H1 (cell line): ENCODE measurements at regions not wholly inside any gene's neighbourhood (a gene's known extent, or its start where the extent isn't known, plus 50 kb on each side); places are given as distances from the start of the nearest gene placed in this dataset.

Experiments used
- CTCF ChIA-PET: fragments of 300-600 bp; sonication (Branson Sonifier 250); formaldehyde crosslinking; loops from one replicate; lab custom pipeline; 2021; ENCODE audit not compliant: partially characterized antibody; lab: Charles Lee
- POLR2A ChIA-PET: fragments of 300-600 bp; sonication (Branson Sonifier 250); formaldehyde crosslinking; loops from one replicate; lab custom pipeline; 2021; ENCODE audit warnings: inconsistent platforms; ENCODE audit not compliant: partially characterized antibody; lab: Charles Lee
- DNase-seq, 2 experiments: peaks; one replicate each; pipeline versions ENCODE4 v3.0.0 to v3.0.0-alpha.2; 2010 to 2022; ENCODE audit warnings: low spot score in 2 of 2, low read depth in 1 of 2, mixed read lengths in 1 of 2
- FAIRE-seq: peaks from 2 replicates; lab custom pipeline; 2011; peaks lifted over from hg19 to GRCh38; lab: Jason Lieb, UNC
- H2AFZ ChIP-seq: 2 replicates; pipeline ENCODE4 v1.8.1; 2012; ENCODE audit warnings: low read length, inconsistent platforms
- H2AK5ac ChIP-seq: 2 replicates; pipeline ENCODE4 v1.6.1; 2013; ENCODE audit warnings: low read depth, low read length
- H2BK120ac ChIP-seq: replicated peaks from 2 replicates; pipeline ENCODE3; 2013; ENCODE audit warnings: low read depth, low read length, inconsistent platforms
- H2BK12ac ChIP-seq: 2 replicates; pipeline ENCODE4 v1.6.1; 2013; ENCODE audit warnings: low read depth, low read length
- H2BK15ac ChIP-seq: 2 replicates; pipeline ENCODE4 v1.6.1; 2013; ENCODE audit warnings: low read length
- H2BK20ac ChIP-seq: 2 replicates; pipeline ENCODE4 v1.6.1; 2013; ENCODE audit warnings: low read length
- H2BK5ac ChIP-seq: 2 replicates; pipeline ENCODE4 v1.6.1; 2013; ENCODE audit warnings: low read depth, low read length
- H3K14ac ChIP-seq: 2 replicates; pipeline ENCODE4 v1.6.1; 2013; ENCODE audit warnings: inconsistent platforms; ENCODE audit not compliant: insufficient read length
- H3K18ac ChIP-seq: 2 replicates; pipeline ENCODE4 v1.6.1; 2013; ENCODE audit warnings: low read length; ENCODE audit errors: extremely low read depth
- H3K23ac ChIP-seq: 2 replicates; pipeline ENCODE4 v1.6.1; 2013; ENCODE audit warnings: inconsistent platforms; ENCODE audit not compliant: insufficient read length
- H3K23me2 ChIP-seq: 2 replicates; pipeline ENCODE4 v1.6.1; 2013; ENCODE audit warnings: low read depth, low read length
- H3K27ac ChIP-seq: 2 replicates; pipeline ENCODE4 v1.6.1; 2011; ENCODE audit warnings: low read depth, low read length, inconsistent platforms
- H3K27me3 ChIP-seq, 4 experiments: replicated peaks in 1 of 4; 1 replicate in 1 of 4; 2 replicates in 3 of 4; pipeline versions ENCODE4 v1.6.1 to v1.8.1; 2011 to 2013; ENCODE audit warnings: low read length in 3 of 4, mild to moderate bottlenecking in 3 of 4, inconsistent platforms in 2 of 4, mixed read lengths in 2 of 4, moderate library complexity in 1 of 4; ENCODE audit not compliant: control insufficient read depth in 3 of 4, insufficient read depth in 3 of 4; ENCODE audit errors: extremely low read depth in 1 of 4
- H3K36me3 ChIP-seq, 4 experiments: 2 replicates each; pipeline versions ENCODE4 v1.6.1 to v1.8.1; 2011 to 2013; ENCODE audit warnings: mild to moderate bottlenecking in 4 of 4, low read length in 3 of 4, moderate library complexity in 2 of 4, control low read depth in 1 of 4, inconsistent platforms in 1 of 4; ENCODE audit not compliant: insufficient read depth in 4 of 4, control insufficient read depth in 2 of 4
- H3K4ac ChIP-seq: replicated peaks from 2 replicates; pipeline ENCODE3; 2013; ENCODE audit warnings: low read length, low read depth, mixed read lengths, inconsistent platforms; ENCODE audit not compliant: insufficient read length
- H3K4me1 ChIP-seq, 4 experiments: replicated peaks in 1 of 4; 1 replicate in 1 of 4; 2 replicates in 3 of 4; pipeline versions ENCODE4 v1.6.1 to v1.8.1; 2011 to 2013; ENCODE audit warnings: low read length in 3 of 4, inconsistent platforms in 2 of 4, mixed read lengths in 1 of 4; ENCODE audit not compliant: insufficient read depth in 4 of 4, control insufficient read depth in 3 of 4
- H3K4me2 ChIP-seq, 2 experiments: 2 replicates each; pipeline versions ENCODE4 v1.6.1 to v1.8.1; 2011 to 2013; ENCODE audit warnings: low read depth in 2 of 2, low read length in 2 of 2, control low read depth in 1 of 2, inconsistent platforms in 1 of 2, mild to moderate bottlenecking in 1 of 2; ENCODE audit not compliant: insufficient read depth in 1 of 2
- H3K4me3 ChIP-seq, 4 experiments: fragments of 200-600, 300-600 bp in 1 of 4; sonication (generic), shearing (Covaris generic), sonication (Bioruptor Twin) in 1 of 4; 2 replicates each; pipeline versions ENCODE4 v1.5.1 to v1.8.1; 2011 to 2016; ENCODE audit warnings: low read length in 4 of 4, low read depth in 3 of 4, control low read depth in 2 of 4, inconsistent platforms in 2 of 4, mild to moderate bottlenecking in 2 of 4, mixed read lengths in 1 of 4, moderate library complexity in 1 of 4; ENCODE audit not compliant: insufficient read depth in 2 of 4; ENCODE audit errors: extremely low read depth in 1 of 4
- H3K56ac ChIP-seq: replicated peaks from 2 replicates; pipeline ENCODE3; 2013; ENCODE audit warnings: low read depth, mild to moderate bottlenecking, mixed read lengths, low read length, inconsistent platforms; ENCODE audit not compliant: insufficient read length
- H3K79me1 ChIP-seq: 2 replicates; pipeline ENCODE4 v1.6.1; 2013; ENCODE audit warnings: low read depth, low read length, control low read depth
- H3K79me2 ChIP-seq, 2 experiments: 2 replicates each; pipeline versions ENCODE4 v1.6.1 to v1.8.1; 2012 to 2013; ENCODE audit warnings: low read length in 2 of 2, mild to moderate bottlenecking in 2 of 2, inconsistent platforms in 1 of 2; ENCODE audit not compliant: insufficient read depth in 2 of 2, control insufficient read depth in 1 of 2
- H3K9ac ChIP-seq, 4 experiments: replicated peaks in 1 of 4; 1 replicate in 1 of 4; 2 replicates in 3 of 4; pipeline versions ENCODE4 v1.6.1 to v1.8.1; 2011 to 2013; ENCODE audit warnings: low read depth in 3 of 4, low read length in 3 of 4, control low read depth in 2 of 4, mild to moderate bottlenecking in 2 of 4, moderate library complexity in 2 of 4, inconsistent platforms in 1 of 4; ENCODE audit errors: extremely low read depth in 1 of 4
- H3K9me3 ChIP-seq, 2 experiments: 2 replicates each; pipeline versions ENCODE4 v1.6.1 to v1.8.1; 2012 to 2013; ENCODE audit warnings: mild to moderate bottlenecking in 2 of 2, moderate library complexity in 2 of 2, control low read depth in 1 of 2, inconsistent platforms in 1 of 2, low read depth in 1 of 2, low read length in 1 of 2, mixed read lengths in 1 of 2; ENCODE audit not compliant: insufficient read depth in 2 of 2
- H4K20me1 ChIP-seq, 2 experiments: replicated peaks in 1 of 2; 2 replicates each; pipeline versions ENCODE3 to v1.8.1; 2011 to 2013; ENCODE audit warnings: inconsistent platforms in 2 of 2, low read length in 2 of 2, mild to moderate bottlenecking in 1 of 2; ENCODE audit not compliant: insufficient read depth in 2 of 2, control insufficient read depth in 1 of 2
- H4K5ac ChIP-seq: 2 replicates; pipeline ENCODE4 v1.6.1; 2013; ENCODE audit warnings: low read length, low read depth, mixed read lengths, inconsistent platforms; ENCODE audit not compliant: insufficient read length
- H4K8ac ChIP-seq: 2 replicates; pipeline ENCODE4 v1.8.0; 2013; ENCODE audit warnings: mild to moderate bottlenecking, moderate library complexity, low read length, inconsistent platforms; ENCODE audit not compliant: insufficient read depth; ENCODE audit errors: extremely low read depth
- H4K91ac ChIP-seq: replicated peaks from 2 replicates; pipeline ENCODE3; 2013; ENCODE audit warnings: low read length, mixed read lengths, inconsistent platforms; ENCODE audit not compliant: insufficient read length
- BRCA1 ChIP-seq: IDR thresholded peaks from 2 replicates; pipeline ENCODE4 v1.6.1; 2012; ENCODE audit warnings: low read depth, low read length, improper control_type of control experiment
- CHD2 ChIP-seq: IDR thresholded peaks from 2 replicates; pipeline ENCODE4 v1.6.1; 2012; ENCODE audit warnings: low read length, improper control_type of control experiment
- CTBP2 ChIP-seq: IDR thresholded peaks from 2 replicates; pipeline ENCODE4 v1.7.0; 2011; ENCODE audit warnings: borderline replicate concordance, mild to moderate bottlenecking, moderate library complexity, mixed read lengths, low read length; ENCODE audit not compliant: insufficient read depth, insufficient read length
- CTCF ChIP-seq, 3 experiments: IDR thresholded peaks; 1 replicate in 2 of 3; 2 replicates in 1 of 3; pipeline versions ENCODE4 v1.5.1 to v1.6.1; 2011; ENCODE audit warnings: low read length in 3 of 3, mild to moderate bottlenecking in 3 of 3, inconsistent platforms in 2 of 3, low read depth in 1 of 3, moderate library complexity in 1 of 3; ENCODE audit not compliant: insufficient read depth in 1 of 3; ENCODE audit errors: control extremely low read depth in 1 of 3
- JUN ChIP-seq: IDR thresholded peaks from 2 replicates; pipeline ENCODE4 v1.6.1; 2011; ENCODE audit warnings: low read depth, mild to moderate bottlenecking, improper control_type of control experiment, low read length
- KDM5A ChIP-seq: fragments of 200-600 bp; IDR thresholded peaks from 2 replicates; pipeline ENCODE4 v1.7.1; 2012; ENCODE audit warnings: mild to moderate bottlenecking, low read length, inconsistent platforms, mixed read lengths
- NANOG ChIP-seq: IDR thresholded peaks from 2 replicates; pipeline ENCODE4 v1.6.1; 2011; ENCODE audit warnings: low read length, low read depth, mild to moderate bottlenecking, inconsistent platforms; ENCODE audit not compliant: insufficient read depth, poor library complexity, severe bottlenecking
- POLR2AphosphoS5 ChIP-seq: IDR thresholded peaks from 2 replicates; pipeline ENCODE4 v1.6.1; 2011; ENCODE audit warnings: low read depth, low read length
- POU5F1 ChIP-seq: IDR thresholded peaks from 2 replicates; pipeline ENCODE4 v1.6.1; 2011; ENCODE audit warnings: low read depth, mild to moderate bottlenecking, low read length, moderate library complexity
- SP4 ChIP-seq: IDR thresholded peaks from 2 replicates; pipeline ENCODE4 v1.6.1; 2012; ENCODE audit warnings: low read length, inconsistent platforms
- SRF ChIP-seq: IDR thresholded peaks from 2 replicates; pipeline ENCODE4 v1.6.1; 2011; ENCODE audit warnings: mild to moderate bottlenecking, low read depth, low read length, moderate library complexity
- TAF7 ChIP-seq: optimal IDR thresholded peaks from 2 replicates; pipeline ENCODE3; 2011; ENCODE audit warnings: low read depth, mild to moderate bottlenecking, inconsistent platforms, low read length, moderate library complexity, borderline replicate concordance
- YY1 ChIP-seq: IDR thresholded peaks from 2 replicates; pipeline ENCODE4 v1.6.1; 2011; ENCODE audit warnings: low read depth, mild to moderate bottlenecking, low read length
- WGBS, 2 experiments: shearing (Covaris generic) in 1 of 2; methylation state at CpG; one replicate each; pipeline versions ENCODE4 v1.1.6 to v1.1.7; 2013 to 2015; ENCODE audit warnings: low lambda C conversion rate in 2 of 2, mixed read lengths in 2 of 2, inconsistent platforms in 1 of 2, low coverage in 1 of 2, missing lambda C conversion rate in 1 of 2; ENCODE audit not compliant: insufficient replicate concordance in 2 of 2, insufficient coverage in 1 of 2, insufficient read length in 1 of 2; ENCODE audit errors: extremely low coverage in 1 of 2, missing lambda C conversion rate in 1 of 2; 5-methylcytosine and 5-hydroxymethylcytosine counted together

- Histone ChIP-seq H3K79me2 (no peaks in the 10 kb centered on the region), H2BK5ac (no peak overlapping the region), H4K8ac (no peak overlapping the region), H2BK12ac (no peak overlapping the region), H2AK5ac (no peak overlapping the region), H4K91ac (no peak overlapping the region), H3K9ac (no peak overlapping the region), H3K14ac (no peak overlapping the region), H2BK20ac (no peak overlapping the region), H3K4ac (no peak overlapping the region), H3K4me3 (no peak overlapping the region), H2BK120ac (no peak overlapping the region), H3K56ac (no peak overlapping the region), H3K9me3 (no peaks in the 10 kb centered on the region), H3K36me3 (no peaks in the 10 kb centered on the region), H4K20me1 (no peaks in the 10 kb centered on the region), H3K79me1 (no peaks in the 10 kb centered on the region), H4K5ac (no peak overlapping the region), H3K23ac (no peak overlapping the region), H3K27ac (no peak overlapping the region), H3K4me2 (no peak overlapping the region), H3K4me1 (peaks cover 0 to 11% (median 4%) of the 10 kb centered on the region in 4 experiments; a peak in 4 of 7 replicates), H3K18ac (no peak overlapping the region), H2AFZ (no peak overlapping the region), H3K23me2 (no peaks in the 10 kb centered on the region), H3K27me3 (no peaks in the 10 kb centered on the region), H2BK15ac (no peak overlapping the region)
- POLR2A ChIA-PET, result no interaction called here
- DNase-seq (no peak), FAIRE-seq (no peak)
- WGBS, 2 experiments, result 88 to 100% methylated on average over 1 to 2 of the region's 2 CpGs
- CTCF ChIA-PET, result interaction anchor here (0.7 kb wide), 1 partner anchor 8 kb away, joined by 4 read pairs; no protein-coding TSS in a partner anchor
- TF ChIP-seq CHD2 (no peak), SRF (no peak), BRCA1 (no peak), KDM5A (no peak), CTCF (IDR thresholded peaks at IDR 0.05; ENCODE audit: control extremely low read depth in 1 of 3, insufficient read depth in 1 of 3, low read depth in 1 of 3, low read length in 3 of 3) (no peak), TAF7 (no peak), SP4 (no peak), NANOG (no peak), JUN (no peak), CTBP2 (no peak), YY1 (no peak), POU5F1 (no peak), POLR2AphosphoS5 (no peak)
These were observed 98.3 kb upstream of the CD55 start for GRCh38 chr1:207223162-207223561.
